ENCODE measurements at regions not wholly inside any gene's neighbourhood (a gene's known extent, or its start where the extent isn't known, plus 50 kb on each side); places are given as distances from the start of the nearest gene placed in this dataset.
A peak's percentile ranks its signal among the peaks of the same experiment; 100 is the strongest.

- TF ChIP-seq, protein P1, sequence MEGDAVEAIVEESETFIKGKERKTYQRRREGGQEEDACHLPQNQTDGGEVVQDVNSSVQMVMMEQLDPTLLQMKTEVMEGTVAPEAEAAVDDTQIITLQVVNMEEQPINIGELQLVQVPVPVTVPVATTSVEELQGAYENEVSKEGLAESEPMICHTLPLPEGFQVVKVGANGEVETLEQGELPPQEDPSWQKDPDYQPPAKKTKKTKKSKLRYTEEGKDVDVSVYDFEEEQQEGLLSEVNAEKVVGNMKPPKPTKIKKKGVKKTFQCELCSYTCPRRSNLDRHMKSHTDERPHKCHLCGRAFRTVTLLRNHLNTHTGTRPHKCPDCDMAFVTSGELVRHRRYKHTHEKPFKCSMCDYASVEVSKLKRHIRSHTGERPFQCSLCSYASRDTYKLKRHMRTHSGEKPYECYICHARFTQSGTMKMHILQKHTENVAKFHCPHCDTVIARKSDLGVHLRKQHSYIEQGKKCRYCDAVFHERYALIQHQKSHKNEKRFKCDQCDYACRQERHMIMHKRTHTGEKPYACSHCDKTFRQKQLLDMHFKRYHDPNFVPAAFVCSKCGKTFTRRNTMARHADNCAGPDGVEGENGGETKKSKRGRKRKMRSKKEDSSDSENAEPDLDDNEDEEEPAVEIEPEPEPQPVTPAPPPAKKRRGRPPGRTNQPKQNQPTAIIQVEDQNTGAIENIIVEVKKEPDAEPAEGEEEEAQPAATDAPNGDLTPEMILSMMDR (IDR thresholded peaks at IDR 0.05; ENCODE audit: low read depth, low read length): no peak
- peak in 1 of 2 donors; percentile 63 for DNase-seq (ENCODE audit: low read depth in 2 of 2)
- no peak overlapping the region for H3K4me3 ChIP-seq (replicated peaks in 1 of 2; ENCODE audit: low read depth in 2 of 2, low read length in 2 of 2)
Observed at GRCh38 chr12:105561546-105562198, 231.2 kb downstream of the C12orf75 start.

DNA sequence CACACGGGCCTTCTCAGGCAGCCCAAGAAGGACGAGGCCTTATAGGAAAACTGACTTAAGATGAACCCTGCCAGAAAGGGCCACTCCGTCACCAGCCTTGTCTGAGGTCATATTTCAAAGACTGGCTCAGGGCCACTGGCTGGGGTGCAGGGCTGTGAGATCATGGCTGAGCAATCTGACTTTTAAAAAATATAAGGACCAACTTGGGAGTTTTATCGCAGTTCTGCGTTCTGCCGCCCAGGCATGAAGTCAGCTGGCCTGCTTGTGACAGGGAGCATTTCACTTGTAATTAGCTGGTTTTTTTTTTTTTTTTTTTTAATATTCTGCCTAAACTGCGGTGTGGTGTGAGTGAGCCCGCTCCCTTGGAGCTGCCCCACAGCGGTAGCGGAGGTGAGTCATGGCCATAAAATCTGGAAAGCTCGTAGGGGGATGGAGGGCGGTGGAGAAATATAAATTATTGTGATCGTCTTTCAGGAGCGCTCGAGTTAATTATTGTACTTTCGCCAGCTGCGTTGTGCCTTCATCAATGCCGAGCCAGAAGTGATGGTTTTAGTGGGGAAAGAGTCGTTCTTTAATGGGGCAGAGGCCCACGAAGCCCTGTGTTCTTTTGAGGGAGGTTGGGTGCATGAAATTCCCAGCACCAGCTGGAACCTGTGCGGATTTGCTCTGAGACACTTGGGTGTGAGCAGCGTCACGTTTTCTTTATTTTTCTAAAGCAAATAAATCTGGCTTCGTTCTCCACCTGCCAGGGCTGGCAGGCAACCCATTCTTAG is 231.9 kb downstream of the C12orf75 start:
- peak overlapping the region in 1 of 2 donors; percentile 8 for H3K4me3 ChIP-seq (replicated peaks in 1 of 2; ENCODE audit: low read depth in 2 of 2, low read length in 2 of 2)
- TF ChIP-seq, protein P1 (IDR thresholded peaks at IDR 0.05; ENCODE audit: low read depth, low read length): no peak
- DNase-seq (ENCODE audit: low read depth in 2 of 2): peak; percentile 81 to 93

DNA sequence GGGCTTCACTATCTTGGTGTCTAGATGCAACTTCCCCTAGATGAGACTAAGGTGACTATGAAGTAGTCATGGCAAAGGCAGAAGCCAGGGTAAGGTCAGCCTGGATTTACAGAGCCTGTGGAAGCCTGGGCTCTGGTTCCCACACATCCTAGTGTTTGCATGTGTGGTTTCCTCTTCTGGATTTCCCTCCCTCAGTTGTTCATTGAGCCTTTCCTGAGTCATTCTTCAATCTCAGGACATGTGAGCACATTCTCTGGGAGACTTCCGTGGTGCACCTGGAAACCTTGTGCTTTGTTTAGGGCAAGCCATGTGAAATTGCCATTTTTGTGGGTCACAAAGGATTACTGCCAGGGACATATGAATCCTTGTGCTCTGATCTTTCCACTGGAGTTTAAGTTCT is 236.6 kb downstream of the C12orf75 start:
- TF ChIP-seq, protein P1 (IDR thresholded peaks at IDR 0.05; ENCODE audit: low read depth, low read length): no peak
- H3K4me3 ChIP-seq (replicated peaks in 1 of 2; ENCODE audit: low read depth in 2 of 2, low read length in 2 of 2): no peak overlapping the region
- peak in 1 of 2 donors; percentile 45 for DNase-seq (ENCODE audit: low read depth in 2 of 2)

DNA sequence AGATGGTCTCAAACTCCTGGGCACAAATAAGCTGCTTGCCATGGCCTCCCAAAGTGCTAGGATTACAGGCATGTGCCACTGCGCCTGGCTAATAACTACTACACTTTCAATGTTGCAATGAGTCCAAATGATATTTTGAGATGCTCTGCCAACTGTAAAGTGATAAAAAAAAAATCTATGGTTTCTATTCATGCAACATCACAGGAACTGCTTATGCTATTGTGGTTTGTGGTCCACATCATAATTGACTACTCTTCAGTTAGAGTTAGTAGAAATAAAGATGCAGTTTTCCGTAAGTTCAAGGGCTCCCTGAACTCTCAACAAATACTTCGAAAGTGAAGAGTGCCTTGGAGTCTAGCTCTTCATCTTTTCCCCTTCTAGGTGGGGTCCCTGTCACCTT is 239.4 kb downstream of the C12orf75 start:
- H3K4me3 ChIP-seq (replicated peaks in 1 of 2; ENCODE audit: low read depth in 2 of 2, low read length in 2 of 2): no peak overlapping the region
- no peak for DNase-seq (ENCODE audit: low read depth in 2 of 2)
- TF ChIP-seq, protein P1 (IDR thresholded peaks at IDR 0.05; ENCODE audit: low read depth, low read length): no peak

- no peak for DNase-seq (ENCODE audit: low read depth in 2 of 2)
- TF ChIP-seq, protein P1 (IDR thresholded peaks at IDR 0.05; ENCODE audit: low read depth, low read length): no peak
- no peak overlapping the region for H3K4me3 ChIP-seq (replicated peaks in 1 of 2; ENCODE audit: low read depth in 2 of 2, low read length in 2 of 2)
Observed at GRCh38 chr12:105570944-105571343, 240.5 kb downstream of the C12orf75 start.

DNA sequence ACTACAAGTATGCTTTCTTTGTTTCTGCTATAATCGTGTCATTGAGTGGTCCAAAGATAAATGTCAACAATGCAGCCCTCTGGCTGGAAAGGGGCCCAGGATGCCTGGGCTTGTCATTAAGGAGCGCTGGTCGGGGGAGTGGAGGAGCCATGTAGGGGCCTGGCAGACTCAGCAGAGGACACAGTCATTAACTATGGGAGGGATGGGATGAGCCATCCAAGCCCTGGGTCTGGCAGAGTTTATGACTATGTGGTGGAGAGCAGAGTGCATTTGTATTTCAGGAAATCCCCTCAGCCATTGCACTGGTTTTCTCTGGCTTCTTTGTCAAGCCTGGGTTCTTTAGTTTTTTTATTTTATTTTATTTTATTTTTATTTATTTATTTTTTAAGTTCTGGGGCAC is 243.1 kb downstream of the C12orf75 start:
- H3K4me3 ChIP-seq (replicated peaks in 1 of 2; ENCODE audit: low read depth in 2 of 2, low read length in 2 of 2): no peak overlapping the region
- no peak for DNase-seq (ENCODE audit: low read depth in 2 of 2)
- TF ChIP-seq, protein P1 (IDR thresholded peaks at IDR 0.05; ENCODE audit: low read depth, low read length): no peak
